ENCODE measurements at regions not wholly inside any gene's neighbourhood (a gene's known extent, or its start where the extent isn't known, plus 50 kb on each side); places are given as distances from the start of the nearest gene placed in this dataset.
"Not testable (repeated sequence)": the region's sequence is repeated elsewhere in the genome, so short reads cannot be mapped to it uniquely, and the experiment has no call there.

GRCh38 chr9:95581900-95582299 is 65.1 kb upstream of the PTCH1 start:
- no peak for DNase-seq (ENCODE audit: low spot score)

GRCh38 chr9:95580812-95581761 is 64.3 kb upstream of the PTCH1 start:
- DNase-seq (ENCODE audit: low spot score) = no peak

GRCh38 chr9:95574866-95575553 is 58.2 kb upstream of the PTCH1 start:
- DNase-seq (ENCODE audit: low spot score) = no peak

- DNase-seq (ENCODE audit: low spot score) = no peak
Observed at GRCh38 chr9:95574176-95574575, 57.4 kb upstream of the PTCH1 start.

GRCh38 chr9:95573463-95573862 is 56.7 kb upstream of the PTCH1 start:
- no peak for DNase-seq (ENCODE audit: low spot score)

GRCh38 chr9:95572381-95573151 is 55.8 kb upstream of the PTCH1 start:
- DNase-seq (ENCODE audit: low spot score) = no peak

- DNase-seq (ENCODE audit: low spot score) = no peak
Observed at GRCh38 chr9:95570646-95571045, 53.9 kb upstream of the PTCH1 start.

GRCh38 chr9:95570150-95570549 is 53.4 kb upstream of the PTCH1 start:
- no peak for DNase-seq (ENCODE audit: low spot score)

- not testable (repeated sequence) for DNase-seq (ENCODE audit: low spot score)
Observed at GRCh38 chr9:95568735-95569134, 52.0 kb upstream of the PTCH1 start.

Measured in COLO829 (cell line).